Stimulated activated naive CD8-positive, alpha-beta T cell treated with anti-CD3 and anti-CD28 coated beads, Interleukin-15, amount 100 ng/mL, for 72 hours (primary cell): ENCODE measurements at regions not wholly inside any gene's neighbourhood (a gene's known extent, or its start where the extent isn't known, plus 50 kb on each side); places are given as distances from the start of the nearest gene placed in this dataset.

Experiments used
- ATAC-seq: fragments of 150-1000 bp; cut with Tn5 transposase; 2 replicates; pipeline ENCODE4 v1.10.0; 2021; ENCODE audit warnings: mild to moderate bottlenecking, moderate library complexity
- DNase-seq, 2 donors: peaks; one replicate each; pipeline ENCODE4 v3.0.0; 2021 to 2022
- H3K27ac Mint-ChIP-seq, 2 donors: one replicate each; pipeline ENCODE4 v1.8.0; 2022; ENCODE audit warnings: mild to moderate bottlenecking in 2 of 2, mixed read lengths in 2 of 2, moderate library complexity in 2 of 2
- H3K27me3 Mint-ChIP-seq: one replicate; pipeline ENCODE4 v1.8.0; 2022; ENCODE audit warnings: mixed read lengths
- H3K4me1 Mint-ChIP-seq: one replicate; pipeline ENCODE4 v1.8.0; 2022; ENCODE audit warnings: mild to moderate bottlenecking, mixed read lengths
- H3K4me3 Mint-ChIP-seq, 2 donors: one replicate each; pipeline ENCODE4 v1.8.0; 2022; ENCODE audit warnings: mild to moderate bottlenecking in 2 of 2, mixed read lengths in 2 of 2, moderate library complexity in 1 of 2
- H3K9me3 Mint-ChIP-seq, 2 donors: one replicate each; pipeline ENCODE4 v1.8.0; 2022; ENCODE audit warnings: mixed read lengths in 2 of 2

DNA sequence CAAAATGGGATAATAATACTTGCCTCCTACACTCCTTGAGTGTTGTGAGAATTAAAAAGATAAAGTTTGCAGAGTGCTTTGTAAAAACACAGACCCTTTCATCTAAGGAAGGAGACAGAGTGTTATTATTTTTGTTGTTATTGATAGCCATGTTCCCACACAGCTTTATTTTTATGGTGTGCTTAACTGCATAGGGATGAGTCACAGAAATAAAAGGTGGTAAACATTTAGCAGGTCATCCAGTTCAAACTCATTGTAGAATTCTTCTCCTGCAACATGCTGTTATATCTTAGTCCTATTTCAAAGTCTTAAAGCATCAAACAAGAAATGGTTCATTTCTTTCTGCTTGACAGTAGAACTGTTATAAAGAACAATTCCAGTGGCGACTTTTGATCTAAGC, 367.5 kb upstream of the ACTBL2 start:
- no peak for DNase-seq
- Mint-ChIP-seq H3K4me1 (no peaks in the 10 kb centered on the region), H3K27me3 (no peaks in the 10 kb centered on the region)

GRCh38 chr5:57845025-57845424, 362.4 kb upstream of the ACTBL2 start:
- no peaks in the 10 kb centered on the region for H3K9me3 Mint-ChIP-seq
- H3K4me1 Mint-ChIP-seq: no peaks in the 10 kb centered on the region
- DNase-seq: no peak
- no peak overlapping the region for H3K27ac Mint-ChIP-seq
- peaks cover 22% of the 10 kb centered on the region for H3K27me3 Mint-ChIP-seq
- ATAC-seq: no peak
- no peak overlapping the region for H3K4me3 Mint-ChIP-seq

More for the DNA sequence above, 367.5 kb upstream of the ACTBL2 start:
- Mint-ChIP-seq H3K9me3 (no peaks in the 10 kb centered on the region), H3K27ac (no peak overlapping the region), H3K4me3 (no peak overlapping the region)
- ATAC-seq: no peak

DNA sequence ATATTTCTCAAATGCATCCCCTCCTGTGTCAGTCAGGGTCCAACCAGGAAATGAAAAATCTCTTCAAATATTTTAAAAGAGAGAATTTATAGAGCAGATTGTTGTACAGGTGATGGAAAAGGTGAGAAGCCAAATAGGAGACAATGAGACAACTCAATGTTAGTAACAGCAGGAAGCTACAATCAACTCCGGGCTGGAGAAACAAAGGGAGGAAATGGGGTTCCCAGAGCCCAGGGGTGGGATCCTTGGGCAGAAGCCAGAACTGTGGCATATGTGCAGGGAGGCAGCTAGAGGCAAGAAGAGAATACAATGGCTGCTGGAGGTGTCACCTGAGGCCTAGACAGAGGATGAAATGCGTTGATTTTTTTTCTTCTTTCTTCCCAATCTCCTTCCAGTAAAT, 361.8 kb upstream of the ACTBL2 start:
- Mint-ChIP-seq H3K9me3 (no peaks in the 10 kb centered on the region), H3K4me3 (no peak overlapping the region), H3K4me1 (no peaks in the 10 kb centered on the region), H3K27ac (no peak overlapping the region), H3K27me3 (peaks cover 22% of the 10 kb centered on the region)
- DNase-seq (no peak), ATAC-seq (no peak)

GRCh38 chr5:57843059-57843367, 360.4 kb upstream of the ACTBL2 start:
- no peaks in the 10 kb centered on the region for H3K4me1 Mint-ChIP-seq
- ATAC-seq: no peak
- H3K4me3 Mint-ChIP-seq: no peak overlapping the region
- no peak overlapping the region for H3K27ac Mint-ChIP-seq
- no peak for DNase-seq
- peaks cover 22% of the 10 kb centered on the region for H3K27me3 Mint-ChIP-seq
- H3K9me3 Mint-ChIP-seq: no peaks in the 10 kb centered on the region

DNA sequence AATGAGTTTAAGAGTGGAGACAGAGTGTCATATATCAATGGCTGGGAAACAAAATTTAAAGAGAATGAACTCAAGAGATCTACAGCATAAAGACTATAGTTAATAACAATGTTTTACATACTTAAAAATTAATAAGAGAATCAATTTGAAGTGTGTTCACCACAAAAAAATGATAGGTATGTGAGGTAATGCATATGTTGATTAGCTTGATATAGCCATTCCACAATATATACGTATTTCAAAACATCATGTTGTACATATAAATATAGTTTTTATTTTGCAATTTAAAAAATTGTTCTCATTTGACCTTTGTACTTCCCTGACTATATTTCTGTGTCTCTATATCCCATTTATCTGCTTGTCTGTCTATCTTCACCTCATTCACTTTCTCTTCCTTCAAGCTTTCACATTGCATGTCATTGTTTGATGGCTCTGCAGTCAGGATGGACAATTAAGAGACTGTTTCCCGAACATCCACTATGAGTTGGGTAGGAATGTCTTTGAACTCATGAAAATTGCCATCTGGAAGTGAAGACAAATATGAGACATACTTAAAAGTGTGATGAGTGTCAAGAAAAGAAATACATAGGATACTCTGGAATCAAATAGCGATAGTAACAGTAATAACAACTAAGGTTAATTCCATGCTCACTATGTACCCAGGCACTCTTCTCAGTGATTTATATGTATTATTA, 359.9 kb upstream of the ACTBL2 start:
- DNase-seq: no peak
- Mint-ChIP-seq H3K4me3 (no peak overlapping the region), H3K27me3 (peaks cover 22% of the 10 kb centered on the region), H3K27ac (no peak overlapping the region), H3K9me3 (no peaks in the 10 kb centered on the region), H3K4me1 (no peaks in the 10 kb centered on the region)
- ATAC-seq: no peak

GRCh38 chr5:57841676-57842363, 359.2 kb upstream of the ACTBL2 start:
- H3K27me3 Mint-ChIP-seq: peaks cover 22% of the 10 kb centered on the region
- no peaks in the 10 kb centered on the region for H3K9me3 Mint-ChIP-seq
- no peaks in the 10 kb centered on the region for H3K4me1 Mint-ChIP-seq
- H3K4me3 Mint-ChIP-seq: no peak overlapping the region
- DNase-seq (no peak), ATAC-seq (no peak)
- no peak overlapping the region for H3K27ac Mint-ChIP-seq

DNA sequence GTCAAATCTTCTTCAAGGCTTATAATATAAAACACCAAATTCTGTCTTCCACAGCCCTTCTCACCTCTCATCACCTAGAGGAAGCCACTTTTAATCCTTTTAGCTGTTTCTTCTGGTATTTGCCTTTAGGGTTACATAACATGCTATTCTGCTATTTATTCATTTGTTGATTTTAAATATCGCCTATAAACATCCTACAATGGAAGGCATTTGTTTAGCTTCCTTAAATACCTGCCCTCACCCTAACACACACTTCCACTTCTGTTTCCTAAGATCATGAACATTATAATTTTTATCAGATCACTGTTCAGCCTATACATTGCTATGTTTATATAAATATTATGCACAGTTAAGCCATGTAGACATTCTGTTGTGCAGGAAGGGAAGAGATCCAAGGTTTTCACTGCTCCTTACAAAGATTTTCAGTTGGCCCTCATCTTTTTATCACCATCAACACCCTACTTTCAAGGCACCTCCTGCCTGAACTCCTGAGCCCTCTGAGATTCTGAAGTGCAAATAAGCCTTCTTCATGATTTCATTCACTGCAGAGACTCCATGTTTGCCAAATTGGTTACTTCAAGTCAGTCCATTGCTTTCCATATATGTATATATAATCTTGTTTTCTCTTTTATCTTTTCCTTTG, 356.9 kb upstream of the ACTBL2 start:
- H3K9me3 Mint-ChIP-seq: no peaks in the 10 kb centered on the region
- no peak for DNase-seq
- no peaks in the 10 kb centered on the region for H3K4me1 Mint-ChIP-seq
- no peak overlapping the region for H3K4me3 Mint-ChIP-seq
- no peak for ATAC-seq
- no peak overlapping the region for H3K27ac Mint-ChIP-seq
- peaks cover 22% of the 10 kb centered on the region for H3K27me3 Mint-ChIP-seq

DNA sequence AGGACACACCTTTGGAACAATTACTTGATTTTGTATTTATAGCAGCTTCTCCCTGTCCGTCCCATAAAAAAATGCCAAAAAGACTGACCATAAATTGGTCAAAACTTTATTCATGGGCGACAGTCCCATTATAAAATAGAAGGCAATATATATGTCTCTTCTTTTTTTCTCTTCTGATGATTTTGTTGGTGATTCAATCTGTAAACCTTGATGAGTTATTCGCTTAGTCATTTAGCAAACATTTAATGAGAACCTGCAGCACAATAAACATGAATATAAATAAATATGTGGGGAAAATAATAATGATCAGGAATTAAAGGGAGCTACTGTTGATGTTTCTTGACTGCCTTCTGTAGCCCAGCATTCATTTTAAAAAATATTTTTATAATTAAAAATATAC, 356.4 kb upstream of the ACTBL2 start:
- no peak overlapping the region for H3K4me3 Mint-ChIP-seq
- no peaks in the 10 kb centered on the region for H3K9me3 Mint-ChIP-seq
- no peak for ATAC-seq
- DNase-seq: no peak
- no peaks in the 10 kb centered on the region for H3K4me1 Mint-ChIP-seq
- H3K27me3 Mint-ChIP-seq: peaks cover 21% of the 10 kb centered on the region
- H3K27ac Mint-ChIP-seq: no peak overlapping the region

- Mint-ChIP-seq H3K27ac (no peak overlapping the region), H3K4me3 (no peak overlapping the region), H3K27me3 (peaks cover 10% of the 10 kb centered on the region), H3K4me1 (no peaks in the 10 kb centered on the region), H3K9me3 (no peaks in the 10 kb centered on the region)
- ATAC-seq: no peak
- DNase-seq: no peak
These were observed 354.3 kb upstream of the ACTBL2 start for GRCh38 chr5:57836921-57837320.

- DNase-seq: no peak
- H3K4me3 Mint-ChIP-seq: no peak overlapping the region
- H3K27ac Mint-ChIP-seq: peak overlapping the region in 1 of 2 donors; percentile 13
- H3K27me3 Mint-ChIP-seq: peaks cover 4% of the 10 kb centered on the region
- no peaks in the 10 kb centered on the region for H3K9me3 Mint-ChIP-seq
- no peak for ATAC-seq
- no peaks in the 10 kb centered on the region for H3K4me1 Mint-ChIP-seq
These were observed 353.7 kb upstream of the ACTBL2 start for GRCh38 chr5:57836331-57836730.

GRCh38 chr5:57834829-57835608, 352.4 kb upstream of the ACTBL2 start:
- Mint-ChIP-seq H3K4me3 (no peak overlapping the region), H3K9me3 (no peaks in the 10 kb centered on the region)
- DNase-seq: no peak

DNA sequence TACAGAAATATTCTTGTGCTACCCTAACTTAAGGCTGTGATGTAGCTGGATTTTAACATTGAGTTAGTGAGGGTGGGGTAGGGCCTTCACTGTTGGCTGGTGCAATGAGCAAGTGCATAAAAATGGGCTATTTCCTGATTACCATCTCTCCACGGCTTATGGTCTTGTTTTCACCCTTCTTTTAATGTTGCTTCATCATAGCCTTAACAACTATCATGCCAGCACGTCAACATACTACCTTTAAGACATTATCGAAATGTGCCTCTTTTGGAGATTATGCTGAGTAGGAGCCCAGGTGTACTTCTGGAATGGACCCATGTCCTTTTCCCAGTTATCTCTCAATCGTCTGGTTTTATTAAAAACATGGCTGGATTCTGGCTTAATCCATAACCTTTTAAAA, 350.9 kb upstream of the ACTBL2 start:
- Mint-ChIP-seq H3K9me3 (no peaks in the 10 kb centered on the region), H3K27ac (no peak overlapping the region), H3K4me1 (no peaks in the 10 kb centered on the region), H3K4me3 (no peak overlapping the region), H3K27me3 (no peaks in the 10 kb centered on the region)
- no peak for DNase-seq
- ATAC-seq: no peak

More at GRCh38 chr5:57834829-57835608, 352.4 kb upstream of the ACTBL2 start:
- H3K27ac Mint-ChIP-seq: no peak overlapping the region
- H3K4me1 Mint-ChIP-seq: no peaks in the 10 kb centered on the region
- ATAC-seq: no peak
- no peaks in the 10 kb centered on the region for H3K27me3 Mint-ChIP-seq

DNA sequence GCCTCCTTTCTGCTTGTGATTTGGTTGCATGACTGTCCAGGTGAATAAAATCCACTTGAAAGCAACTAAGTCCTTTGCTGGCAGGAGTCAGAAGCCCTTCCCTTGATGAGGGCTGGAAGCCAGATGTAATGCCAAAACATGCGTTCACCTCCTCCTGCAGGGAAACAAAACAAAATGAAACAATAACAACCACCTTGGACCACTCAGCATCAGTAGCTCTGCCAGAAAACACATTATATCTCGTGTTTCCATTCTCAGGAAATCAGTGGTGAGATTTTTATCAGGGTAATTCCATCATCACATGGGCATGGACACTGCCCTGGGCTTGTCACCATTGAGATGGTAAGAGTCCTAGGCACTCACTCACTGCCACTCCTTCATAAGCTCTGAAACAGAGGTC, 350.3 kb upstream of the ACTBL2 start:
- H3K27ac Mint-ChIP-seq: no peak overlapping the region
- DNase-seq: no peak
- no peaks in the 10 kb centered on the region for H3K9me3 Mint-ChIP-seq
- no peaks in the 10 kb centered on the region for H3K27me3 Mint-ChIP-seq
- no peak for ATAC-seq
- no peaks in the 10 kb centered on the region for H3K4me1 Mint-ChIP-seq
- no peak overlapping the region for H3K4me3 Mint-ChIP-seq

GRCh38 chr5:57831932-57832331, 349.3 kb upstream of the ACTBL2 start:
- H3K9me3 Mint-ChIP-seq: no peaks in the 10 kb centered on the region
- no peak for ATAC-seq
- no peaks in the 10 kb centered on the region for H3K27me3 Mint-ChIP-seq

DNA sequence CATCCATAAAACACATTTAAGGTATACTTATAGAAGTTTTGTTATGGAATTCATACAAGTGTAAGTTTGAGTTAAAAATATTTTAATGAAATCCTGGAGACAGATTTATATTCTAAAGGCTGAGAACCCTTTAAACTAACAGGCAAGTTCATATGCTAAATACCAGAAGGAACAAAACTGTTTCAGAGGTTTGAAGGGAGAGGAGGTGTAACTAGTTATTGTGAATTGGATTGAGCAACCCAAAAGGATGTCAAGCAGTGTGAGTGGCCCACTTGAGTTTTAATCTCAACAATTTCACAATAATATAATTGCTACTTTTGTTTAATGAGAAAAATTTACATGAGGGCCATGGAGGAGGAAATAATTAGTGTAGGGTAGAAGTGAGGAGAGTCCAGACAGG, 348.5 kb upstream of the ACTBL2 start:
- no peaks in the 10 kb centered on the region for H3K9me3 Mint-ChIP-seq
- H3K27ac Mint-ChIP-seq: no peak overlapping the region
- ATAC-seq: no peak
- no peaks in the 10 kb centered on the region for H3K4me1 Mint-ChIP-seq
- no peak for DNase-seq
- no peaks in the 10 kb centered on the region for H3K27me3 Mint-ChIP-seq
- no peak overlapping the region for H3K4me3 Mint-ChIP-seq

More at GRCh38 chr5:57831932-57832331, 349.3 kb upstream of the ACTBL2 start:
- H3K4me3 Mint-ChIP-seq: no peak overlapping the region
- no peaks in the 10 kb centered on the region for H3K4me1 Mint-ChIP-seq
- DNase-seq: no peak
- H3K27ac Mint-ChIP-seq: no peak overlapping the region

GRCh38 chr5:57828221-57828620, 345.6 kb upstream of the ACTBL2 start:
- H3K27me3 Mint-ChIP-seq: peaks cover 11% of the 10 kb centered on the region
- no peak overlapping the region for H3K27ac Mint-ChIP-seq
- no peaks in the 10 kb centered on the region for H3K9me3 Mint-ChIP-seq
- DNase-seq: no peak
- H3K4me3 Mint-ChIP-seq: no peak overlapping the region
- no peak for ATAC-seq
- H3K4me1 Mint-ChIP-seq: no peaks in the 10 kb centered on the region
